ENCODE measurements at regions not wholly inside any gene's neighbourhood (a gene's known extent, or its start where the extent isn't known, plus 50 kb on each side); places are given as distances from the start of the nearest gene placed in this dataset.
"Not testable (repeated sequence)": the region's sequence is repeated elsewhere in the genome, so short reads cannot be mapped to it uniquely, and the experiment has no call there.

GRCh38 chr4:131540256-131540655 lies 1608.8 kb upstream of the PCDH10 start:
- no peaks in the 10 kb centered on the region for H3K27me3 Mint-ChIP-seq (ENCODE audit: insufficient read depth)
- no peaks in the 10 kb centered on the region for H3K9me3 Mint-ChIP-seq
- intact Hi-C loops (cut with micrococcal nuclease): no loop called here
- H3K27ac Mint-ChIP-seq: no peak overlapping the region
- no peak overlapping the region for H3K4me3 Mint-ChIP-seq
- no peaks in the 10 kb centered on the region for H3K4me1 Mint-ChIP-seq (ENCODE audit: low read depth)
- H3K36me3 Mint-ChIP-seq (ENCODE audit: low read depth): no peaks in the 10 kb centered on the region
- DNase-seq (ENCODE audit: low spot score): no peak

DNA sequence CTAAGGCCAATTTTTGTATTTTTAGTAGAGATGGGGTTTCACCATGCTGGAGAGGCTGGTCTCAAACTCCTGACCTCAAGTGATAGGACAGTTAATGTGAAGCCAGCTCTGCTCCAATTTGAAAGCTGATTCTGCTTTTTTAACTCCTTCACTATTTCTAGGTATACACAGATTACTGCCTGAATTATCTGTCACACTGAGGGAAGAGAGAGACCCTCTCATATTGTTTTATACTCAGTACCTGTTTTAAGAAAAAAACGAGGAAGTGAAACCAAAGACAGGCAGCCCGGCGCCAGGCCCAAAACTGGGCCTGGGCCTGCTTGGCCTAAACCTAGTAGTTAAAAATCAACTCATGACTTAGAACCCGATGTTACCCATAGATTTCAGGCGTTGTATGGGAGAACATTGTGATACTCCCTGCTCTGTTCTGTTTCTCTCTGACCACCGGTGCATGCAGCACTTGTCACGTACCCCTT lies 1601.5 kb upstream of the PCDH10 start:
- Mint-ChIP-seq H3K27ac (no peak overlapping the region), H3K27me3 (ENCODE audit: insufficient read depth) (no peaks in the 10 kb centered on the region), H3K4me1 (ENCODE audit: low read depth) (no peaks in the 10 kb centered on the region), H3K36me3 (ENCODE audit: low read depth) (no peaks in the 10 kb centered on the region), H3K9me3 (no peaks in the 10 kb centered on the region), H3K4me3 (no peak overlapping the region)
- intact Hi-C loops (cut with micrococcal nuclease): no loop called here
- no peak for DNase-seq (ENCODE audit: low spot score)

DNA sequence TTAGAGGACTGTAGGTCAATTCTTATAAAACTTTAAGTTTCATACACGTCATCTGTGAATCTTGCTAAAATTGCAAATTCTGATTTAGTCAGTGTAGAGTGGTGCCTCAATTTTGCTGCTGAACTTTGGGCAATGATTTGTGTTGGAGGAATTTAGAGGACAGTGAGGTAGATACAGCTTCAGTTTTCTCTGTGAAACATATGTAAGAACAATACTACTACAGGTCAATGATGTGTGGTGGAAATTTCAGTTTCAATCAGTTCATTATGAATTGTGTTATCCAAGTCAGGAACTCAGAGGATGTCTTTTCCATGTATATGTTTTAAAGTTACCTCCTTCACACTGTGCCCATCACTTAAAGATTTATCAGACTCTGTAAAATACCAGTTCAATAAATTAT lies 1597.8 kb upstream of the PCDH10 start:
- intact Hi-C loops (cut with micrococcal nuclease): no loop called here
- no peak overlapping the region for H3K4me3 Mint-ChIP-seq
- H3K4me1 Mint-ChIP-seq (ENCODE audit: low read depth): no peaks in the 10 kb centered on the region
- H3K27ac Mint-ChIP-seq: no peak overlapping the region
- H3K9me3 Mint-ChIP-seq: no peaks in the 10 kb centered on the region
- DNase-seq (ENCODE audit: low spot score): no peak
- no peaks in the 10 kb centered on the region for H3K36me3 Mint-ChIP-seq (ENCODE audit: low read depth)
- H3K27me3 Mint-ChIP-seq (ENCODE audit: insufficient read depth): no peaks in the 10 kb centered on the region

- no peak for DNase-seq (ENCODE audit: low spot score)
These were observed 1583.1 kb upstream of the PCDH10 start for GRCh38 chr4:131566026-131566425.

GRCh38 chr4:131584587-131584986 lies 1564.5 kb upstream of the PCDH10 start:
- Mint-ChIP-seq H3K36me3 (ENCODE audit: low read depth) (no peaks in the 10 kb centered on the region), H3K4me1 (ENCODE audit: low read depth) (no peaks in the 10 kb centered on the region), H3K27me3 (ENCODE audit: insufficient read depth) (no peaks in the 10 kb centered on the region), H3K9me3 (no peaks in the 10 kb centered on the region), H3K4me3 (no peak overlapping the region), H3K27ac (no peak overlapping the region)
- DNase-seq (ENCODE audit: low spot score): no peak
- intact Hi-C loops (cut with micrococcal nuclease): no loop called here

More at GRCh38 chr4:131566026-131566425, 1583.1 kb upstream of the PCDH10 start:
- Mint-ChIP-seq H3K4me1 (ENCODE audit: low read depth) (no peaks in the 10 kb centered on the region), H3K4me3 (no peak overlapping the region), H3K27me3 (ENCODE audit: insufficient read depth) (no peaks in the 10 kb centered on the region), H3K9me3 (peaks cover 7% of the 10 kb centered on the region), H3K36me3 (ENCODE audit: low read depth) (no peaks in the 10 kb centered on the region), H3K27ac (no peak overlapping the region)
- intact Hi-C loops (cut with micrococcal nuclease): no loop called here

- Mint-ChIP-seq H3K36me3 (ENCODE audit: low read depth) (no peaks in the 10 kb centered on the region), H3K27me3 (ENCODE audit: insufficient read depth) (no peaks in the 10 kb centered on the region), H3K4me3 (no peak overlapping the region), H3K9me3 (no peaks in the 10 kb centered on the region), H3K27ac (no peak overlapping the region), H3K4me1 (ENCODE audit: low read depth) (no peaks in the 10 kb centered on the region)
- intact Hi-C loops (cut with micrococcal nuclease): no loop called here
- DNase-seq (ENCODE audit: low spot score): no peak
These were observed 1554.0 kb upstream of the PCDH10 start for GRCh38 chr4:131595140-131595539.

GRCh38 chr4:131603705-131604104 lies 1545.4 kb upstream of the PCDH10 start:
- Mint-ChIP-seq H3K36me3 (ENCODE audit: low read depth) (no peaks in the 10 kb centered on the region), H3K4me1 (ENCODE audit: low read depth) (no peaks in the 10 kb centered on the region), H3K4me3 (no peak overlapping the region), H3K27me3 (ENCODE audit: insufficient read depth) (no peaks in the 10 kb centered on the region), H3K27ac (no peak overlapping the region), H3K9me3 (no peaks in the 10 kb centered on the region)
- no peak for DNase-seq (ENCODE audit: low spot score)
- intact Hi-C loops (cut with micrococcal nuclease): no loop called here

DNA sequence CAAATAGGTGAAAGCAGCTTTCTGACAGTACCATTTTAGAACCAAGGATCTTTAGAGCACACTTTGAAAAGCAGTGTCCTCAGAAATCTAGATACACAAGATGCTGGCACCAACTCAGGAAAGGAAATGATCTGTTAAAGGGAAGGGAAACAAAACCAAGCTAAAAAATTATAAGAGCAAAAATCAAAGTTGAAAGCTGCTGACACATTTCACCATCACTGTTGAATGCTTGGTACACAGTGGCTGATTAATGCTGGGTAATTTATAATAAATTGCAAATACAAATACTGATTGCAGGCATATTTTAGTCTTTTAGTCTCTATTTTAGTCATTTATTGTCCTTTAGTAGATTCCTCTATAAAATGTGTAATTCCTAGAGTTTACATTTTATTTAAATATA lies 1540.1 kb upstream of the PCDH10 start:
- Mint-ChIP-seq H3K27ac (no peak overlapping the region), H3K36me3 (ENCODE audit: low read depth) (no peaks in the 10 kb centered on the region), H3K4me3 (no peak overlapping the region), H3K9me3 (no peaks in the 10 kb centered on the region), H3K4me1 (ENCODE audit: low read depth) (no peaks in the 10 kb centered on the region), H3K27me3 (ENCODE audit: insufficient read depth) (no peaks in the 10 kb centered on the region)
- intact Hi-C loops (cut with micrococcal nuclease): no loop called here
- no peak for DNase-seq (ENCODE audit: low spot score)

- H3K9me3 Mint-ChIP-seq; H3K4me1 Mint-ChIP-seq (ENCODE audit: low read depth); H3K4me3 Mint-ChIP-seq; H3K36me3 Mint-ChIP-seq (ENCODE audit: low read depth); DNase-seq (ENCODE audit: low spot score); intact Hi-C loops (cut with micrococcal nuclease); H3K27ac Mint-ChIP-seq; H3K27me3 Mint-ChIP-seq (ENCODE audit: insufficient read depth): not testable (repeated sequence)
These were observed 1538.6 kb upstream of the PCDH10 start for GRCh38 chr4:131610517-131610916.

DNA sequence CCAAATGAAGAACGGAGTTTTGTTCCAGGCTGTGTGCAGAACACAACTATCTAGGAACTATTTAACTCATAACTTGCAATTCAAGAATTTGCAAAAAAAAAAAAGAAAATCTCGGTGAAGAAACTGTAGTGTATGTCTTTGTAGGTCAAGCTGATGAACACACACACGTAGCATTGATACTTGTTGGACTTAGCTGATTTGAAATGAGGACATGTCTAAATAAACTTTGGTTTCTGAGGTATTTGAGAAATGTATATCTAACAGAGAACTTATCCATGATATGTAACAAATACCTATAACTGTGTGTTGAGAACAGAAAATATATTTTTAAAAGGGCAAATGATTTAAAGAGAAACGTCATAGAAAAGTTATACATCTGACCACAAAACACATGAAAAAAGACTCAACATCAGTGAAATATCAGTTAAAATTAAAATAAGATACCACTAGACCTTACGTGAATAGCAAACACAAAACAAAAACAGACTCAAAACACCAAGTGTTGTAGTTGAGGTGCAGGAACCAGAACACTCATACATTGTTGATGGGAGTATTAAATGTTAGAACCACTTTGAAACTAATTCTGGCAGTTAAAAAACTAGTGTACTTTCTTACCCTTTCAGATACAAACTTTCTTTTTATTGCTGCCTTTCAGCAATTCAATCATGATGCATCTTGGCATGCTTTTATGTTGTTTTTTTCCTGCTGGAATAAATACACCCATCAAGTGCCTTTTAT lies 1535.8 kb upstream of the PCDH10 start:
- Mint-ChIP-seq H3K9me3 (no peaks in the 10 kb centered on the region), H3K4me1 (ENCODE audit: low read depth) (no peaks in the 10 kb centered on the region), H3K27ac (no peak overlapping the region), H3K36me3 (ENCODE audit: low read depth) (no peaks in the 10 kb centered on the region), H3K27me3 (ENCODE audit: insufficient read depth) (no peaks in the 10 kb centered on the region), H3K4me3 (no peak overlapping the region)
- intact Hi-C loops (cut with micrococcal nuclease): no loop called here
- no peak for DNase-seq (ENCODE audit: low spot score)

GRCh38 chr4:131613824-131614216 lies 1535.3 kb upstream of the PCDH10 start:
- no peaks in the 10 kb centered on the region for H3K27me3 Mint-ChIP-seq (ENCODE audit: insufficient read depth)
- H3K36me3 Mint-ChIP-seq (ENCODE audit: low read depth): no peaks in the 10 kb centered on the region

GRCh38 chr4:131632877-131633276 lies 1516.2 kb upstream of the PCDH10 start:
- H3K27ac Mint-ChIP-seq: no peak overlapping the region

More at GRCh38 chr4:131613824-131614216, 1535.3 kb upstream of the PCDH10 start:
- Mint-ChIP-seq H3K27ac (no peak overlapping the region), H3K9me3 (no peaks in the 10 kb centered on the region), H3K4me3 (no peak overlapping the region), H3K4me1 (ENCODE audit: low read depth) (no peaks in the 10 kb centered on the region)
- intact Hi-C loops (cut with micrococcal nuclease): no loop called here
- DNase-seq (ENCODE audit: low spot score): no peak

GRCh38 chr4:131635191-131635590 lies 1513.9 kb upstream of the PCDH10 start:
- Mint-ChIP-seq H3K9me3 (peaks cover 4% of the 10 kb centered on the region), H3K36me3 (ENCODE audit: low read depth) (no peaks in the 10 kb centered on the region), H3K4me3 (no peak overlapping the region), H3K4me1 (ENCODE audit: low read depth) (no peaks in the 10 kb centered on the region), H3K27me3 (ENCODE audit: insufficient read depth) (no peaks in the 10 kb centered on the region), H3K27ac (no peak overlapping the region)
- DNase-seq (ENCODE audit: low spot score): no peak
- intact Hi-C loops (cut with micrococcal nuclease): no loop called here

More at GRCh38 chr4:131632877-131633276, 1516.2 kb upstream of the PCDH10 start:
- Mint-ChIP-seq H3K4me1 (ENCODE audit: low read depth) (no peaks in the 10 kb centered on the region), H3K9me3 (peaks cover 4% of the 10 kb centered on the region), H3K36me3 (ENCODE audit: low read depth) (no peaks in the 10 kb centered on the region), H3K4me3 (no peak overlapping the region), H3K27me3 (ENCODE audit: insufficient read depth) (no peaks in the 10 kb centered on the region)
- intact Hi-C loops (cut with micrococcal nuclease): no loop called here
- no peak for DNase-seq (ENCODE audit: low spot score)

- Mint-ChIP-seq H3K9me3 (peaks cover 3% of the 10 kb centered on the region), H3K4me3 (no peak overlapping the region), H3K36me3 (ENCODE audit: low read depth) (no peaks in the 10 kb centered on the region), H3K4me1 (ENCODE audit: low read depth) (no peaks in the 10 kb centered on the region), H3K27ac (no peak overlapping the region), H3K27me3 (ENCODE audit: insufficient read depth) (no peaks in the 10 kb centered on the region)
- no peak for DNase-seq (ENCODE audit: low spot score)
- intact Hi-C loops (cut with micrococcal nuclease): no loop called here
These were observed 1510.3 kb upstream of the PCDH10 start for GRCh38 chr4:131638781-131639180.

Data from activated T-helper 1 cell treated with anti-CD3 and anti-CD28 coated beads, Interleukin-12 subunit alpha, Interleukin-12 subunit beta, Interleukin-2, Interleukin-4 antibody, amounts not matched to agents 30 ng/mL and 10 ng/mL and 1 ng/mL, durations not matched to agents 14 hours and 24 hours and 36 hours (primary cell).